Fibroblast of lung (primary cell): ENCODE measurements at regions not wholly inside any gene's neighbourhood (a gene's known extent, or its start where the extent isn't known, plus 50 kb on each side); places are given as distances from the start of the nearest gene placed in this dataset.

Experiments
- DNase-seq, 2 donors: peaks; one replicate each; pipeline versions ENCODE4 v3.0.0 to v3.0.0-alpha.2; 2010; ENCODE audit warnings: low read depth in 2 of 2
- H2AFZ ChIP-seq: 2 replicates; pipeline ENCODE4 v1.5.1; 2012; ENCODE audit warnings: low read length, control low read depth, inconsistent platforms
- H3K27ac ChIP-seq: 2 replicates; pipeline ENCODE4 v1.5.1; 2011; ENCODE audit warnings: low read length, control low read depth; ENCODE audit not compliant: insufficient read depth
- H3K27me3 ChIP-seq: 2 replicates; pipeline ENCODE4 v1.5.1; 2011; ENCODE audit warnings: mild to moderate bottlenecking, low read length; ENCODE audit not compliant: control insufficient read depth, insufficient read depth
- H3K36me3 ChIP-seq: 2 replicates; pipeline ENCODE4 v1.5.1; 2011; ENCODE audit warnings: low read length; ENCODE audit not compliant: control insufficient read depth, insufficient read depth
- H3K4me1 ChIP-seq: 2 replicates; pipeline ENCODE4 v1.5.1; 2011; ENCODE audit warnings: low read length; ENCODE audit not compliant: control insufficient read depth, insufficient read depth; ENCODE audit errors: extremely low read depth
- H3K4me2 ChIP-seq: 2 replicates; pipeline ENCODE4 v1.5.1; 2011; ENCODE audit warnings: low read length, control low read depth; ENCODE audit not compliant: insufficient read depth; ENCODE audit errors: extremely low read depth
- H3K4me3 ChIP-seq, 4 experiments: fragments of 200-600 bp in 1 of 4; sonication (generic) in 1 of 4; replicated peaks in 1 of 4; 2 replicates each; pipeline ENCODE4 v1.5.1; 2011 to 2016; ENCODE audit warnings: low read length in 4 of 4, low read depth in 3 of 4, mild to moderate bottlenecking in 3 of 4, control low read depth in 2 of 4, inconsistent platforms in 1 of 4, mixed read lengths in 1 of 4; ENCODE audit not compliant: insufficient read depth in 1 of 4; ENCODE audit errors: control extremely low read depth in 1 of 4
- H3K79me2 ChIP-seq: 2 replicates; pipeline ENCODE4 v1.5.1; 2012; ENCODE audit warnings: mild to moderate bottlenecking, low read length, inconsistent platforms; ENCODE audit not compliant: control insufficient read depth, insufficient read depth
- H3K9ac ChIP-seq: 2 replicates; pipeline ENCODE4 v1.5.1; 2011; ENCODE audit warnings: mild to moderate bottlenecking, low read length, control low read depth; ENCODE audit not compliant: insufficient read depth
- H3K9me3 ChIP-seq: 2 replicates; pipeline ENCODE4 v1.5.1; 2012; ENCODE audit warnings: low read depth, low read length; ENCODE audit not compliant: control insufficient read depth, insufficient read depth
- H4K20me1 ChIP-seq: 2 replicates; pipeline ENCODE4 v1.5.1; 2011; ENCODE audit warnings: low read length; ENCODE audit not compliant: control insufficient read depth, insufficient read depth; ENCODE audit errors: extremely low read depth
- EZH2 ChIP-seq: IDR thresholded peaks from 2 replicates; pipeline ENCODE4 v1.5.1; 2012; ENCODE audit warnings: low read length, control low read depth, mild to moderate bottlenecking; ENCODE audit errors: missing control alignments
- TF ChIP-seq, protein P1 (sequence below), 2 donors: IDR thresholded peaks in 1 of 2; conservative IDR thresholded peaks in 1 of 2; 1 replicate in 1 of 2; 2 replicates in 1 of 2; pipeline ENCODE4 v1.5.1; 2011 to 2012; ENCODE audit warnings: low read length in 2 of 2, control low read depth in 1 of 2, inconsistent platforms in 1 of 2, low read depth in 1 of 2, mild to moderate bottlenecking in 1 of 2

DNA sequence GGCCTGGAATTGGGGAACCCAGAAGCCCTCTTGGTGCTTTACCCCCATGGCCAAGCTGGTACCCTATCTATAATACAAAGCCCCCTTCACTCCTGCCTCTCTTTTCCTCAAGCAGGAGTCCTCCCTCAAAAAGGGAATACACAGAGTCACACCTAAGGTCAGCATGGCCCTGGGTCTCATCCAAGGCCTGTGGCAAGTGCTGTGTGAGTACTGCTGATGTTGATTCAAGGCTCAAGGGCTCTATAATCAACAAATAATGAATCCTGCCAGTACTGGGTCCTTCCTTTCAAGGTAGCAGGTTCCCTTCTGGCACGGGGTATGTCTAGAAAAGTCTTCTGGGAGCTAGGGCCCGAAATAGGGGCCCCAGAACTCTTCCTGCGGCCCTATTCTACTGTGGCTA lies 187.3 kb downstream of the CYB561 start:
- H3K4me2 ChIP-seq = no peak overlapping the region
- no peak overlapping the region for H3K9ac ChIP-seq
- DNase-seq = no peak
- H4K20me1 ChIP-seq = no peaks in the 10 kb centered on the region
- no peaks in the 10 kb centered on the region for H3K79me2 ChIP-seq
- no peak overlapping the region for H3K27ac ChIP-seq
- H3K27me3 ChIP-seq = no peaks in the 10 kb centered on the region
- TF ChIP-seq EZH2 = no peak
- TF ChIP-seq, protein P1, sequence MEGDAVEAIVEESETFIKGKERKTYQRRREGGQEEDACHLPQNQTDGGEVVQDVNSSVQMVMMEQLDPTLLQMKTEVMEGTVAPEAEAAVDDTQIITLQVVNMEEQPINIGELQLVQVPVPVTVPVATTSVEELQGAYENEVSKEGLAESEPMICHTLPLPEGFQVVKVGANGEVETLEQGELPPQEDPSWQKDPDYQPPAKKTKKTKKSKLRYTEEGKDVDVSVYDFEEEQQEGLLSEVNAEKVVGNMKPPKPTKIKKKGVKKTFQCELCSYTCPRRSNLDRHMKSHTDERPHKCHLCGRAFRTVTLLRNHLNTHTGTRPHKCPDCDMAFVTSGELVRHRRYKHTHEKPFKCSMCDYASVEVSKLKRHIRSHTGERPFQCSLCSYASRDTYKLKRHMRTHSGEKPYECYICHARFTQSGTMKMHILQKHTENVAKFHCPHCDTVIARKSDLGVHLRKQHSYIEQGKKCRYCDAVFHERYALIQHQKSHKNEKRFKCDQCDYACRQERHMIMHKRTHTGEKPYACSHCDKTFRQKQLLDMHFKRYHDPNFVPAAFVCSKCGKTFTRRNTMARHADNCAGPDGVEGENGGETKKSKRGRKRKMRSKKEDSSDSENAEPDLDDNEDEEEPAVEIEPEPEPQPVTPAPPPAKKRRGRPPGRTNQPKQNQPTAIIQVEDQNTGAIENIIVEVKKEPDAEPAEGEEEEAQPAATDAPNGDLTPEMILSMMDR (conservative IDR thresholded peaks at IDR 0.05 in 1 of 2, IDR thresholded peaks at IDR 0.05 in 1 of 2; ENCODE audit: low read depth in 1 of 2, low read length in 2 of 2) = no peak
- H2AFZ ChIP-seq = no peak overlapping the region
- no peak overlapping the region for H3K4me3 ChIP-seq
- no peaks in the 10 kb centered on the region for H3K36me3 ChIP-seq
- no peaks in the 10 kb centered on the region for H3K9me3 ChIP-seq
- H3K4me1 ChIP-seq = no peaks in the 10 kb centered on the region

DNA sequence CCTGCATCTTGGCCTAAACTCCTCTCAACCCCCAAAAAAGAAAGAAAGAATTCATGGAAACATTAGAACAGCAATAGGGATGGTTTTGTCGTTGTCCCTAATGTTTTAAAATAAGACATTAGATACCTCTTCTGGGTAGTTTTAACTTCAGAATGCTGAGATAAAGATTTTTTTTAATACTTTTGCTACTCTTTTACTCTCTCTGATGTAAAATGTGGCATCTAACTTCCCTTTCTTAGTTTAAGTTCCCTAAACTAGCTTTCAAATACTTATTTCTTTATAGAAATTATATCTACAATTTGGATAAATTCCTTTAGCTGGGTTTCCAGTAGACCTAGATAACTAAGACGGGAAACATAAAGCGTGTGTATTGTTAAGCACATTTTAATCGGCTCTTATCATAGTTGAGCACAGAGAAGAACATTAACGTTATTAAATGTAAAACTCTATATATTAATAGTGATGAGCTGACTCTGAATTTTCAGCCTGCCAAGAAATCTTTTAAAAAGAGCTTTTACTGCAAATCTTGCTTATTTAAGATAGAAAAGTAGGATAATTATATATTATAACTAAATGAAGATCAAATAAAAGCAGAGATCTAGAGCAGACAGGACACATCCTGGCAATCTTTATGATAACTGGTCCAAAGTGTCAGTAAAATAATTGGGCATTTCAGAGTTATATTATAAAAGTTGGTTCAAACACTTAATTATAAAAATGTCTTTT lies 183.2 kb downstream of the CYB561 start:
- H2AFZ ChIP-seq = no peak overlapping the region
- no peak overlapping the region for H3K4me3 ChIP-seq
- H3K79me2 ChIP-seq = no peaks in the 10 kb centered on the region
- H4K20me1 ChIP-seq = no peaks in the 10 kb centered on the region
- H3K9me3 ChIP-seq = no peaks in the 10 kb centered on the region
- no peaks in the 10 kb centered on the region for H3K36me3 ChIP-seq
- no peak overlapping the region for H3K9ac ChIP-seq
- H3K27me3 ChIP-seq = no peaks in the 10 kb centered on the region
- H3K4me2 ChIP-seq = no peak overlapping the region
- no peaks in the 10 kb centered on the region for H3K4me1 ChIP-seq
- no peak for DNase-seq
- no peak for TF ChIP-seq EZH2
- H3K27ac ChIP-seq = no peak overlapping the region

DNA sequence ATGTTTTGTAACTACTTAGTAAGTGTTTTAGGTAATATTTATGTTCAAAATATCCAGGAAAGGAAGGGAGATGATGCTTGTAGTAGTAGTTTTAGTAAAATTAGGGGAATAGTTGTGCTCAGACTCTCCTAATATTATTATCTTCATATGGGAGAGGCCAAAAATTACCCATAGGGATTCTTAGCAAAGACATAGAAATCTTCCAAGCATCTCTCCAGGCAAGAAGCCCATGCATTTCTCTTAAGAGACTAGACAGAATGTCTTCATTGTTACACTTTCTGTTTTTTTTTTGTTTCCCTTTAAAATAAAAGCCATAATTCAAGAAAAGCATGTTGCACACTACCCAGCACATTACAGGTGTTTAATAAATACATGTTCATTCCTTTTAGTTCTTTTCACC lies 180.6 kb downstream of the CYB561 start:
- Histone ChIP-seq H3K27me3 (no peaks in the 10 kb centered on the region), H3K9ac (no peak overlapping the region), H3K27ac (no peak overlapping the region), H3K79me2 (no peaks in the 10 kb centered on the region), H3K4me1 (no peaks in the 10 kb centered on the region), H3K4me3 (no peak overlapping the region), H2AFZ (no peak overlapping the region), H3K4me2 (no peak overlapping the region), H3K36me3 (no peaks in the 10 kb centered on the region), H3K9me3 (no peaks in the 10 kb centered on the region), H4K20me1 (no peaks in the 10 kb centered on the region)
- DNase-seq = no peak
- no peak for TF ChIP-seq EZH2
- TF ChIP-seq, protein P1 (conservative IDR thresholded peaks at IDR 0.05 in 1 of 2, IDR thresholded peaks at IDR 0.05 in 1 of 2; ENCODE audit: low read depth in 1 of 2, low read length in 2 of 2) = no peak
